Activated CD4-positive, alpha-beta T cell treated with anti-CD3 and anti-CD28 coated beads for 24 hours (primary cell): ENCODE measurements at regions not wholly inside any gene's neighbourhood (a gene's known extent, or its start where the extent isn't known, plus 50 kb on each side); places are given as distances from the start of the nearest gene placed in this dataset.

ENCODE experiments used
- DNase-seq, 2 donors: peaks; one replicate each; pipeline ENCODE4 v3.0.0-alpha.2; 2020; ENCODE audit warnings: low read depth in 2 of 2

DNA sequence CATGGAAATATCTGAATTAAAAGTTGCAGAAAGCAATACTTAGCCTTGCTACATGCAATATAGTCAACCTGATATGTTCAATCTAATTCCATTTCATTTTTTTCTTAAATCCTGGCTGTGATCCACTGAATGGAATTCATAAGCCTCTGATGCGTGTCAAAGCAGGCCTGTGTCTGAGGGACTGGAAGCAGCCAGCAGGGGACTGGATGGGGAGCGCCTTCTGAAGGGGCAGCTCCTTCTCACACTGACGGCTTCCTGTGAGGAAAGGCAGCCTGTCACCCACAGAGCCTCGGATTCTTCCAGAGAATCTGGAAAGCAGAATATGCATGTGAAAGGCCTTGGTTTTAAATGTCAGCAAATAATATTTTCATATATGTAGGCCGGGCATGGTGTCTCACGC lies 73.5 kb downstream of the KCNF1 start:
- no peak for DNase-seq

DNA sequence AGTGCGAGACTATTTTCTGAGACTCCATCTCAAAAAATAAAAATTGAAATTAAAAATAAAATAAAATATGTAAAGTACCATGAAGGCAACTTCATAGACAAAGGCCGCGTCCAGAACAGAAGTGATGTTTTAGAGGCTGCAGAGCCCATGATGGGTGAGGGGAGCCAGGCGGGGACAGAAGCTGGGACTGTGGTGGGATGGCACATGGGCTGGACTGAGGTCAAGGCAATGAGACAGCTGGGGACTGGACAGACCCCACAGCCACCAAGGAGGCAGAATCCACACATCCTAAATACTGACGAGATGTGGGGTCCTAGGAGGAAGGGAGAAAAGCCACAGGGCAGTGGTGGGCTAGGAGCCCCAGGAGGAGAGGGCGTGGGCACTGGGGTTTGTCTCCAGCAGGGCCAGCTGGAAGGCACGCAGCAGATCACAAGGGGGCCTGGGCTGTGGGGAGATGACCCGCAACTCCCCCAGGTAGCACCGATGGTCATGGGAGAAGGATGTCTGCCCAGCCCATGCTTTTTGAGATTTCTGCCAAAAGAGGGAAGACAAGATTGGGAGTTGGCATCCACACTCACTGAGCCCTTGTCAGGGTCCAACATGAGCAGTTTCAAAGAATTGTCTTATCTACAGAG lies 74.3 kb downstream of the KCNF1 start:
- no peak for DNase-seq

DNA sequence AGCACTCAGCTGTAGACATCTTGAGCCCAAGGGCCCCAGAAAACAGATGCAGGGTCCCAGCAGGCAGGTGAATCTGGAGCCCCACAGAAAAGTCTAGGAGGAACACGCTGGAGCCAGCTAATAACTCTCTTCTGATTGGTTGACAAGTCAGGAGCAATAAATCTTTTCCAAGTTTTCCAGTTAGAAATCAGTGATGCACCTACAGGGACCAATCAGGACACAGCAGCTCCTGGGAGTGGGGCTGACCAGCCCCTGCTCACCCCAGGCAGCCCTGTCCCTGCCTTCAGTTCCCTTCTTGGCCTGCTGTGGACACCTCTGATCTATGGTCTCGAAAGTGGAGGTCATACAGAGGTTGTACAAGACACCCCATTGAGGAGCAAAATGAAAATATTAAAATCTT lies 75.7 kb downstream of the KCNF1 start:
- DNase-seq = no peak

DNA sequence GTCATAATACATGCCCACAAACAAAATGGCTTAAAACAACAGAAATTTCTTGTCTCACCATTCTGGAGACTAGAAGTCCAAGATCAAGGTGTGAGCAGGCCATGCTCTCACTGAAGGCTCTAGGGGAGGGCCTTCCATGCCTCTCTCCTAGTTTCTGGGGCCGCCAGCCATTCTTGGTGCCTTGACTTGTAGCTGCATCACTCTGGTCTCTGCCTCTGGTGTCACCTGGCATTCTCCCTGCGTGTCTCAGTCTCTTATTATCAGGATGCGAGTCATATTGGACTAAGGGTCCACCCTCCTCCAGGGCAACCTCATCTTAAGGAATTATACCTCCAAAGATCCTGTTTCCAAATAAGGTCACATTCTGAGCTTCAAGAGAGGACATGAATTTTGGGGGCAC lies 76.1 kb downstream of the KCNF1 start:
- DNase-seq = no peak

DNA sequence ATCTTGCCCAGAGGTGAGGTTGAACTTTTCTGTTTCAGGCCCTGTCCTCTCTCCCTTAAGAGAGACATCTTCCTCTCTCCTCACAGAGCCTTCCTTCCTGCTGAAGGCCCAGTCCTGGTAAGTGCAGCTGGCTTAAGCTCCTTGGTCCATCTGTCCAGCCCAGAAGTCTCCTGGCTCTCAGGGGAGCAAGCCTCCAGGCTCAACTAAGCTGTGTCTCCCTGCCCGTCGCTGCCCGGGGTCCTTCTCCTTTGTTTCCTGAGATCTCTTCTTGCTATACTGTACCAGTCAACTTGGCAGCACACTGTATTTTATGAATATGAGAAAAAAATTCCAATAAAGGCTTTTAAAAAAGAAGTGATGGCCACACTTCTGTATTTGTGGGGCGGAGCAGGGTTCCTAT lies 77.4 kb downstream of the KCNF1 start:
- no peak for DNase-seq

- DNase-seq = no peak
Observed at GRCh38 chr2:10989782-10990181, 78.0 kb downstream of the KCNF1 start.

DNA sequence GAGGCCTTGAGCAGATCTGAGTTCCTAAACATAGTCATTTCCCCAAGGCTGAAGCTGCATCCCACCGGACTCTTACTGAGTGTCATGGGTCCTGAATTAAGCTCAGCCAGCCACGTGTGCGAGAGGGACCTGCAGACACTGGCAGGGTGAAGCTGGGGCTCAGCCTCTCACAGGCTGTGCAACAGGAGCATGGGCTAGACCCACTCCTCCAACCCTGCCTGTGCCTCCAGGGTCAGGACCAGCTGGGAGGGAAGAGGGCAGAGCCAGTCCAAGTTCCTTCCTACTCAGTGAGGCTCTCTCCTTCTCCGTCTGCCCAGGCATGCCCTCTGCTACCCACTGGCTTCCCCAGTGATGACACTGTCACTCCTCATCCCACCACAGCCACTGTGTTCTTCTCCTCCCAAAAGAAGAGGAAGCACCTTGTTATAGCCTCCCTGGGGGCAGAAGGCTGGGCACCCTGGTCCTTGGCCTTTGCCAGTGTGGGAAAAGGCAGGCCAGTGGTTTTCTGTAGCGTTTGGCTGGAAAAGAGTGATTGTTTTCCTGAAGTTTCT lies 78.9 kb downstream of the KCNF1 start:
- DNase-seq = no peak

GRCh38 chr2:10992023-10992791 lies 80.5 kb downstream of the KCNF1 start:
- no peak for DNase-seq

DNA sequence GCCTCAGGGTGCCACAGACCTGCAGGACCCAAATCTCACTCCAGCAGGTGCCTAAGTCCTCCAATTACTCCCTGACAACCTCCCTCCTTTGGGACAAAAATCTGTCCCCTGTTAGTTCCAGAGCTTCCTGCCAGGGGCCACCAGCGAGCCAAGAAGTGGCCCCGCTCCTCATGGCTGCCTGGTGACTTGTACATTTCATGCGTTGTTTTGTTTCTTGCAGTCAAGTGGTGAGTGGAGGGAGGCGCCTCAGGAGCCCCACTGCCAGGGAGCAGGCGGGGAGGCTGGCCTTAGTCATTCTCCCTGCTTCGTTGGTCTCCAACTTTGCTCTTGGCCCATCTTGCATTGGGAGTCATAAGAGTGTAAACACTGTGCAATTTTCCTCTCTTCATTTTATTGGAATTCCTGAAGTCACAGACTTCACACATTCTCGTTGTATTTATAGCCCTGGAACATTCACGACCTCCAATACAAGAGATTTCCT lies 81.3 kb downstream of the KCNF1 start:
- no peak for DNase-seq

DNA sequence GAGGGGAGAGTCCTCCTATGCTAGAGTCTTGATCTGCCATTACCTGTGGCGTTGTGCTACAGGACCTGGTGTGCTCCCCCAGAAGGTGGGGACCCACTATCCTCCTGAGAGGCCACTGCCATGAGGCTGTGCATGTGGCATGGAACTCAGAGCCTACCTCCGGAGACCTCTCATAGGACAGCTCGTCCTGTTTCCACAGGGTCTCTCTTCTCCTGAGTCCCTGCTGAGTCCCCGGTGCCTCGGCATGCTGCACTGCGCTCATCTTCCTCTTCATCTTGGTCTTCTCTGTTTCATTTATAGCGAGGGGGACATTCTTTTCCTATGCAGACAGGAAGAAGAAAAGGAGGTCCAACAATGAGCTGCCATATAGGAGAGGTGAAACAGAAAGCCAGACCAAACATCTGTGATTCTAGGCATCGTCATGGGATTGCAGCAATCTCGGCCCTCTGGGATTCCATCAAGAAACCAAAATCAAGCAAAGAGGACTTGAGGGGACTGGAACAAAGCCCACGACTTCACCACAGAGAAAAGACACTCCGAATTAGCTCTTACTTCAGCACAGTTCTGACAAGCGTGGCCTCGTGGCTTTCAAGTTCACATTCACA lies 83.7 kb downstream of the KCNF1 start:
- DNase-seq = no peak

DNA sequence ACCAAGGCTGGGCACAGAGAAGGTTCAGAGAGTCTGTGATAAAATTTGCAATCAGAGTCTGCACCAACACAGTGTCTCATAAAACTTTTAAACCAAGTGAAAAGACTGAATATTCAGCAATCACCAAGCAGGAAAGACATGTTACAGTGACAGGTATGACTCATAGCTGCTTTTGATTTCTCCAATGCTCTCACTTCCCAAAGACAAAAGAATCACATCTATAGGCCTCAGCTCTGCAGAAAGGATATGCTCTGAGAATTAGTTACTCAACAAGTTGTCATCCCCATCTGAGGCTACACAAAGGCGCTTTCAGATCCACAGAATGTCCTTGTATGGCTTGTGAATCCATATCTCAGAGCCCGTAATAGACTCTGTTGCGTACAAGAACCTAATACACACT lies 92.5 kb downstream of the KCNF1 start:
- DNase-seq = no peak

DNA sequence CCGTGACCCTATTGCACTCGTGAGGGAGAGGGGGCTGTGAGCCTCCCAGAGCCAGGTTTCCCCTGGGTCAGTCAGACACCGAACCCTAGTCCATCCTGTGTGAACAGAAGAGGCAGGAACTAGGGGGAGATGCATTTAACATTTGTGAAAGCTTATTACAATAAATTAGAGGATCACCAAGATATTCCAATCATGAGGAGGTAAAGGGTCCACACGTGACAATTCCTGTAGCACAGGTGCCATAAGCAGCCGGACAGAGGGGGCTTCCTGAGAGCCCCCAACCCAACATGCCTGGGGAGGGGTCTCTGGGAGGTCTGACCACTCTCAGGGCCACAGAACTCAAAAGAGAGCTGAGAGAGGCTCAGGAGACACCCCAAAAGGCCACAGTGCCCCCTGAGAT lies 93.3 kb downstream of the KCNF1 start:
- DNase-seq = no peak

- DNase-seq = no peak
Observed at GRCh38 chr2:11006191-11006590, 94.5 kb downstream of the KCNF1 start.

- no peak for DNase-seq
Observed at GRCh38 chr2:11007331-11008264, 95.9 kb downstream of the KCNF1 start.

- no peak for DNase-seq
Observed at GRCh38 chr2:11008773-11009172, 97.0 kb downstream of the KCNF1 start.

- no peak for DNase-seq
Observed at GRCh38 chr2:11009176-11009575, 97.4 kb downstream of the KCNF1 start.

DNA sequence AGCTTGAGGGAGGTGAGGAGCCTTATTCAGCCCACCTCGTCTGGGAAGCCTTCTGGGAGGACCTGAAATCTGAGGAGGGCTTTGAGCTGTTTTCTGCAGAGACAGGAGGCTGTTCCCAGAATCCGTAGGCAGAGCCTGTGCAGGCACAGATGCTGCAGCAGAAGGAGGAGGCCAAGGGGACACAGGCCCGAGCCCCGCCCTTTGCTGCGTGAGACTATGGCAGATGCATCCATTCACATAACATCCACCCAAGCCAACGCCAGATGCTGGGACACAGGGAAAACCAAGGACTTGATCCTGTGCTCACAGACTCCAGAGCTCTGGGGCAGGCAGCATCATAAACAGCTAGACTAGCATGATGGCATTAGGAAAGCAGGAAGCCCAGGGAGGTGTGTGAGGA lies 98.2 kb downstream of the KCNF1 start:
- DNase-seq = no peak

DNA sequence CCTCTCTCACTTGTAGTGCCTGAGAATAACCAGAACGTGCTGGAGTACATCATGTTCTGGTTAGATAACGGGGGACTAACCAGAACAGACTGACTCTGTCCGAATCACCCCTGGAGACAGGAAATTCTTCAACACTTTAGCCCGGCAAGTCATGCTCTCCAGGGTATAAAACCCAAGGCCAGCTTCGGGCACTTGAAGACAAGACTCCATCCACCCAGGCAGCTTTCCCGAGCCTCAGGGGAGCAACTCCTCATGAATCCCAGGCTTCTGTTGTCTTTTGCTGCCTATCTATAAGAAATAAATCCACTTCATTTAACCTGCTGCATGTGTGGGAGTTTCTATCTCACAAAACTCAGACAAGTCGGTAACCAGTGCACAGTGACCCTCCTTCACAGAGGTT lies 99.6 kb downstream of the KCNF1 start:
- no peak for DNase-seq

DNA sequence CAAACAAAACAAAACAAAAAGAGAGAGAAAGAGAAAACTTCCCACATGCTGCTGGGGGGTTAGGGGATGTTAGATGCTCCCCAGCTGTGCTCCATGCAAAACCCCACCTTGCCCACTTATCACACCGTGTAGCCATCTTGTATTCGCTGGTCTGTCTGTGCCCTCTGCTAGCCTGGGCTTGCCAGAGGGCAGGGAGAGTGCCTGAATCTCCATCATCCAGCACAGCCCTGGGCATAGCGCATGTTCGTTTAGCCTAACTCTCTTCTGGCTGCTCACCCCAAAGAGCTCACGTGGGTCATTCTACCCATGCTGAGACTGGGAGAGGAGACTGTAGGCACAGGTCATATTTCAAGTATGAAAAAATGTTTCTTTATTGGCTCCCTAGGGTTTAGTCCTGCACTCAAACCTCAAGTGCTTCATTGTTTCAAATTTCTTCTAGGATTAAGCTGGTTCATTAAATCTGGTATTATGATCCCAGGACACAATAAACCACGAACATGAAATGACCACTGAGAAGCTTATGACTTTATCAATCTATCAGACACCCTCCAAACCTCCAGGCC lies 100.5 kb downstream of the KCNF1 start:
- DNase-seq = no peak

DNA sequence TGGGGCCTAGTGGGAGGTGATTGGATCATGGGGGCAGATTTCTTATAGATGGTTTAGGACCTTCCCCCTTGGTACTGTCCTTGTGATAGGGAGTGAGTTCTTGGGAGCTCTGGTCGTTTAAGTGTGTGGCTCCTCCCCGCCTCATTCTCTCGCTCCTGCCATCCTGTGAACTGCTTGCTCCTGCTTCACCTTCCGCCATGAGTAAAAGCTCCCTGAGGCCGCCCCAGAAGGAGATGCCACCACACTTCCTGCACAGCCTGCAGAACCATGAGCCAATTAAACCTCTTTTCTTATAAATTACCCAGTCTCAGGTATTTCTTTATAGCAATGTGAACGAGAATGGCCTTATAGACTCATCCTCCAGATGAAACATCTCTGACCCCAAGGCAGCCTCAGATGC lies 101.5 kb downstream of the KCNF1 start:
- DNase-seq = no peak

DNA sequence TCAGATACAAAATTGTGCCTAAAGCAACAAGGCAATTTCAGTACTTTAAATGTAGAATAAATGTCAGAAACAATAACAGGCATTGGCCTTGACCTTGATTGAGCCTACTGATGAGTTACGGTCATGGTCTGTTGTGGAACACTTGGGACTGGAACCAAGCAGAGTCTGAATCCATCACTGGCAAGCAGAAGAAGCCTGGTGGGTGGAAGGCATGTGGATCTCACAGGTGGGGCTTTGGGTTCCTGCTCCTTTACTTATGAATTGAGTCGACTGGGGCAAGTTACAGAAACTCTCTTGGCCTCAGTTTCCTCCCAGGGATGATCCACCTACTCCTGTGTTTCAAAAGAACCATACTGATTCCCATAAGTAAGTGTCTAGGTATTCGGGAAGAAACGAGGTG lies 102.3 kb downstream of the KCNF1 start:
- no peak for DNase-seq
